Activated T-cell treated with anti-CD3 and anti-CD28 coated beads for 24 hours (primary cell): ENCODE measurements at regions not wholly inside any gene's neighbourhood (a gene's known extent, or its start where the extent isn't known, plus 50 kb on each side); places are given as distances from the start of the nearest gene placed in this dataset.
"Not testable (repeated sequence)": the region's sequence is repeated elsewhere in the genome, so short reads cannot be mapped to it uniquely, and the experiment has no call there.

ENCODE experiments used
- DNase-seq: peaks from one replicate; pipeline ENCODE4 v3.0.0-alpha.2; 2020; ENCODE audit warnings: low read depth

GRCh38 chr15:36177590-36178302 lies 401.7 kb upstream of the CDIN1 start:
- DNase-seq: no peak

DNA sequence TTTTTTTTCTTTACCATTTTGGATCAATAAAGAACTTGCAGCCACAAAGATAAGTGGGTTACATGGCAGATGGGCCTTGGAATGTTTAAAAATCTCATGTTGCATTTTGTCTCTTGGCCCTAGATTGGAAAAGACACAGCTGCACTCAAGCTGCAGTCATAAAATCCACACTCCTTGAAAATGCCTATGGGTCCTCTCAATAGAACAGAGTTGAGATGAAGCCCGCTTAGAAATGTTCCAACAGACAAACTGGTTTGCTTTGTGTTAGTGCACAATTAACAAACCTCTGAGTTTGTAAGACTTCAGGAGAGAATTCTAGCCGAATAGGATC lies 401.2 kb upstream of the CDIN1 start:
- DNase-seq: no peak

DNA sequence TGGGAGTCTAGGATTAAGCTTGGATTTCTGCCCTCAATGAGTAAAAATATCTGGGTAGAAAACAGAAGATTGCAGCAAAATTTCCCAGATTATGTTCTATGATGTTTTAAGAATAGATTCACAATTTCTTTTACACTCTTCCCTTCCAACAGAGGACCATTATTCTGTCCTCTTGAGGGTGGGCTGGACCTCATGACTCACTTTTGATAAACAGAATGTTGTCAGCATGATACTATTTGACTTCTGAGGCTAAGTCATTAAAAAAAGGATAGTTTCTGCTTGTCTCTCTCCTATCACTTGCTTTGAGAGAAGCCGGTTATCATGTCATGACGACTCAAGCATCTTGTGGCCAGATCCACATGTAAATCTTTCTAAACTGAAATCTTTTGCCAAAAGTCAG lies 396.2 kb upstream of the CDIN1 start:
- no peak for DNase-seq

DNA sequence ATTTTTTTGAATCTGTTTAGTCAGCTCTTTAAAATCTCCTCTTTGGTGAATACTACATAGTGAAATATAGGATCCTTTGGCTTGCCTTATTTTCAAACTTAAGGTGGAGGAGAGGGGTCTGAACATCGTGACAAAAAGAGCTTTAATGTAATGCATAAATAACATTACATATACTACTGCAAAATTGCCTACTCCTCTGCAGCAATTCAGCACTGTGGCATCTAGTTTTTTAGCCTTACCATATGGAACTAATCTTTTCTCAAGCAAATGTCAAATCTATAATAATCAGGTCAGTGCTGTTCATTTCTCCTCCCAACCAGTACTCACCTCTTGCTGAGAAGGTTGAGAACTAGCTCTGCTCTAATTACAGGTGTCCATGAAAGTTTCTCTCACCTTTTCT lies 394.0 kb upstream of the CDIN1 start:
- no peak for DNase-seq

GRCh38 chr15:36185845-36186244 lies 393.6 kb upstream of the CDIN1 start:
- no peak for DNase-seq

GRCh38 chr15:36186376-36186775 lies 393.1 kb upstream of the CDIN1 start:
- no peak for DNase-seq

GRCh38 chr15:36191459-36191858 lies 388.0 kb upstream of the CDIN1 start:
- no peak for DNase-seq

DNA sequence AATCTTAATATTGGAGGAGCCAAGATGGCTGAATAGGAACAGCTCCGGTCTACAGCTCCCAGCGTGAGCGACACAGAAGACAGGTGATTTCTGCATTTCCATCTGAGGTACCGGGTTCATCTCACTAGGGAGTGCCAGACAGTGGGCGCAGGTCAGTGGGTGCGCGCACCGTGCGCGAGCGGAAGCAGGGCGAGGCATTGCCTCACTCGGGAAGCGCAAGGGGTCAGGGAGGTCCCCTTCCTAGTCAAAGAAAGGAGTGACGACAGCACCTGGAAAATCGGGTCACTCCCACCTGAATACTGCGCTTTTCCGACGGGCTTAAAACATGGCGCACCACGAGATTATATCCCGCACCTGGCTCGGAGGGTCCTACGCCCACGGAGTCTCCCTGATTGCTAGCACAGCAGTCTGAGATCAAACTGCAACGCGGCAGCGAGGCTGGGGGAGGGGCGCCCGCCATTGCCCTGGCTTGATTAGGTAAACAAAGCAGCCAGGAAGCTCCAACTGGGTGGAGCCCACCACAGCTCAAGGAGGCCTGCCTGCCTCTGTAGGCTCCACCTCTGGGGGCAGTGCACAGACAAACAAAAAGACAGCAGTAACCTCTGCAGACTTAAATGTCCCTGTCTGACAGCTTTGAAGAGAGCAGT lies 383.9 kb upstream of the CDIN1 start:
- DNase-seq: not testable (repeated sequence)

GRCh38 chr15:36208868-36209582 lies 370.4 kb upstream of the CDIN1 start:
- DNase-seq: no peak

DNA sequence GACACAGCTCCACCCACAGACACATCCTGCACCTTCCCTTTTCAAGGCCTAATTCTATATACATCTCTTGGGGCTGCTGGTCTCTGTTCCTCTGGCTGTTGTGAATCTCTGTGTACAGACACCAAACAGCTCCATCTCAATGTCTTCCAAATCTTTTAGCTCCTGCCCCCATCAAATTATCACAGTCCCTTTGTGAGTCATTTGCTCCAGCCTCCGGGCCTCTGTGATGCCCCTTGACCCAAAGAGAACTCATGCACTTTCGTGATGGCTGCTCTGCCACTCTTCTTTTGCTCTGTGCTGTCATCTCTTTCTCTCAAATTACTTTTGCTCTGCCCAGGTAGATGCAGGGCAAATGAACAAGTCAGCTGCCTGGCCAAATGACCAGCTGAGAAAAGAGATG lies 369.0 kb upstream of the CDIN1 start:
- no peak for DNase-seq

DNA sequence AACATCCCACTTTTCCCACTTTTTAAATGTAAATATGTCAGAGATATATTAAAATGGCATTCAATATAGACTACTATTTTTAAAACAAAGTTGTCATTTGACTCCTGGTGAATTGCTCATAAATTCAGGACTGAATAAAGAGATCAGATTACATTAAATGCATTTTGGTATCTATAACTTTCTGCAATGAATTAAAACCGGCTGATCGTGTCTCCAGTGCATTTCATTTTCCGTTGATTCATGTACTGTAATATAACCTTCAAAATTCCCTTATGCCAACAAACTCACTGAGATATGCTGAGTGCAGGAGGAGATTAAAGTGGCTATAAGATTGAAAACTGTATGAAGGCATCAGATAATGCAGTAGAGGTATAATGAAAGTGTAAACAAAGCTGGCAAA lies 361.1 kb upstream of the CDIN1 start:
- no peak for DNase-seq

DNA sequence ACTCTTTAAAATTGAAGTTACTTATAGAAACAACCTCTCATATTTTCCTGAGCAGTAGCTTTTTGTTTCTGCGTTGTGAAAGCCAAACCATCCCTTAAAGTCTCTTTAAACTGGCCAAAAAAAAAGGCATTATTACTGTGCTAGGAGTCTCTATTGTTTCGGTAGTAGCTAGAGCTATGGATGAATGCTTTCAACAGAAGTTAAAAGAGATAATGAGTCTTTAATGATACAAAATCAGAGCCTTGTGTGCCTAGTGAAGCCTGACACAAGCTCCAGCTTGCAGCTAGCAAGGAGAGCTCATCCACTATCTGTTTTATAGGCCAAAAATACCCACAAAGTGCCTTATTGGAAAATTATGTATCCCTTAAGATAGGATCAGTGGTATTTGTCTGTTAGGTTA lies 360.4 kb upstream of the CDIN1 start:
- DNase-seq: no peak

GRCh38 chr15:36221992-36222391 lies 357.4 kb upstream of the CDIN1 start:
- no peak for DNase-seq

GRCh38 chr15:36230776-36231175 lies 348.6 kb upstream of the CDIN1 start:
- no peak for DNase-seq

DNA sequence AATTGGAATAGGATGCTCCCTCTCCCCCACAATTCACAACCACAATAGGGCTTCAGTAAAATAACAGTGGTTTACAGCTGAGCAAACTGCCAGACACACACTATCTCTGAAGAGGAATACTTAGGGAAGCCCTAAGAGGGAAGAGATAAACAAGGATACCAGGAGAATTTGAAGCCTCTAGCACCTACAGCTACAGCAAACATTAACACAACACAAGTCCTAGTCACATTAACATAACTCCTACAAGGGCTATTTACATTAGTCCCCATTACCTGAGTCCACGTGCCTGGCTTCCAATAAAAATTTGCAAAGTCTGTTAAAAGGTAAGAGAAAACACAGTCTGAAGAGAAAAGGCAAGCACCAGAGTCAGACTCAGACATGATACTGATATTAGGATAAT lies 346.9 kb upstream of the CDIN1 start:
- DNase-seq: no peak

GRCh38 chr15:36234743-36235142 lies 344.7 kb upstream of the CDIN1 start:
- DNase-seq: no peak

DNA sequence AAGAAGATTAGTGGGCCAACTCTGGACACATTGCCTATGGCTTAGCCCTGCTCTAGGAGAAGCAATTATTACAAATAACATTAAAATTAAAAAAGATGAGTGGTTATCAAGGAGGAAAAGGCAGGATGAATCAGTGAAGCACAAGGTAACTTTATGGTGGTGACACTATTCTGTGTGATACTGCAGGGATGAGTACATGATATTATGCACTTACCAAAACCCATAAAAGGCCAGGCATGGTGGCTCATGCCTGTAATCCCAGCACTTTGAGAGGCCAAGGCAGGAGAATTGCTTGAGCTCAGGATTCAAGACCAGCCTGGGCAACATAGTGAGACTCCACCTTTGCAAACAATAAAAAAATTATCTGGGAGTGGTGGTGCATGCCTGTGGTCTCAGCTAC lies 344.3 kb upstream of the CDIN1 start:
- DNase-seq: no peak

GRCh38 chr15:36239509-36239908 lies 339.9 kb upstream of the CDIN1 start:
- DNase-seq: no peak

GRCh38 chr15:36251450-36251849 lies 328.0 kb upstream of the CDIN1 start:
- no peak for DNase-seq

- no peak for DNase-seq
Observed at GRCh38 chr15:36252146-36252711, 327.2 kb upstream of the CDIN1 start.

- no peak for DNase-seq
Observed at GRCh38 chr15:36254426-36254825, 325.0 kb upstream of the CDIN1 start.

GRCh38 chr15:36256404-36256807 lies 323.0 kb upstream of the CDIN1 start:
- DNase-seq: no peak

- no peak for DNase-seq
Observed at GRCh38 chr15:36263666-36264065, 315.8 kb upstream of the CDIN1 start.
